ENCODE measurements at regions not wholly inside any gene's neighbourhood (a gene's known extent, or its start where the extent isn't known, plus 50 kb on each side); places are given as distances from the start of the nearest gene placed in this dataset.
"Not testable (repeated sequence)": the region's sequence is repeated elsewhere in the genome, so short reads cannot be mapped to it uniquely, and the experiment has no call there.

GRCh38 chr12:65721541-65722190 is 102.6 kb upstream of the HMGA2 start:
- no peak for DNase-seq (ENCODE audit: low read depth in 4 of 4, low spot score in 3 of 4)

- DNase-seq (ENCODE audit: low read depth in 4 of 4, low spot score in 3 of 4): no peak
These were observed 98.9 kb upstream of the HMGA2 start for GRCh38 chr12:65725376-65725775.

GRCh38 chr12:65728455-65728847 is 95.8 kb upstream of the HMGA2 start:
- DNase-seq (ENCODE audit: low read depth in 4 of 4, low spot score in 3 of 4): no peak

GRCh38 chr12:65728848-65729793 is 95.2 kb upstream of the HMGA2 start:
- DNase-seq (ENCODE audit: low read depth in 4 of 4, low spot score in 3 of 4): no peak

GRCh38 chr12:65731771-65732170 is 92.5 kb upstream of the HMGA2 start:
- DNase-seq (ENCODE audit: low read depth in 4 of 4, low spot score in 3 of 4): no peak

- DNase-seq (ENCODE audit: low read depth in 4 of 4, low spot score in 3 of 4): not testable (repeated sequence)
These were observed 90.6 kb upstream of the HMGA2 start for GRCh38 chr12:65733643-65734042.

- DNase-seq (ENCODE audit: low read depth in 4 of 4, low spot score in 3 of 4): no peak
These were observed 90.1 kb upstream of the HMGA2 start for GRCh38 chr12:65734226-65734625.

- DNase-seq (ENCODE audit: low read depth in 4 of 4, low spot score in 3 of 4): no peak
These were observed 84.7 kb upstream of the HMGA2 start for GRCh38 chr12:65739606-65740005.

GRCh38 chr12:65740506-65740872 is 83.8 kb upstream of the HMGA2 start:
- DNase-seq (ENCODE audit: low read depth in 4 of 4, low spot score in 3 of 4): no peak

- peak; percentile 61 to 81 (median 80) for DNase-seq (ENCODE audit: low read depth in 4 of 4, low spot score in 3 of 4)
These were observed 83.2 kb upstream of the HMGA2 start for GRCh38 chr12:65740873-65741600.

GRCh38 chr12:65741656-65742017 is 82.6 kb upstream of the HMGA2 start:
- DNase-seq (ENCODE audit: low read depth in 4 of 4, low spot score in 3 of 4): peak in 2 of 4 donors; percentile 52 to 56

- peak in 3 of 4 donors; percentile 56 to 65 (median 59) for DNase-seq (ENCODE audit: low read depth in 4 of 4, low spot score in 3 of 4)
These were observed 82.0 kb upstream of the HMGA2 start for GRCh38 chr12:65742018-65743010.

GRCh38 chr12:65744236-65744840 is 79.9 kb upstream of the HMGA2 start:
- DNase-seq (ENCODE audit: low read depth in 4 of 4, low spot score in 3 of 4): not testable (repeated sequence)

GRCh38 chr12:65747338-65747737 is 76.9 kb upstream of the HMGA2 start:
- DNase-seq (ENCODE audit: low read depth in 4 of 4, low spot score in 3 of 4): no peak

- no peak for DNase-seq (ENCODE audit: low read depth in 4 of 4, low spot score in 3 of 4)
These were observed 76.0 kb upstream of the HMGA2 start for GRCh38 chr12:65748332-65748731.

- DNase-seq (ENCODE audit: low read depth in 4 of 4, low spot score in 3 of 4): no peak
These were observed 70.0 kb upstream of the HMGA2 start for GRCh38 chr12:65754290-65754689.

GRCh38 chr12:65754744-65755595 is 69.3 kb upstream of the HMGA2 start:
- no peak for DNase-seq (ENCODE audit: low read depth in 4 of 4, low spot score in 3 of 4)

GRCh38 chr12:65755596-65755978 is 68.7 kb upstream of the HMGA2 start:
- DNase-seq (ENCODE audit: low read depth in 4 of 4, low spot score in 3 of 4): no peak

GRCh38 chr12:65756267-65756666 is 68.0 kb upstream of the HMGA2 start:
- no peak for DNase-seq (ENCODE audit: low read depth in 4 of 4, low spot score in 3 of 4)
